Hematopoietic multipotent progenitor cell treated with erythropoietin and hydrocortisone succinate and interleukin-3 and kit ligand, for 8 days (in vitro differentiated cells): ENCODE measurements at regions not wholly inside any gene's neighbourhood (a gene's known extent, or its start where the extent isn't known, plus 50 kb on each side); places are given as distances from the start of the nearest gene placed in this dataset.

ENCODE experiments used
- DNase-seq: peaks from one replicate; pipeline ENCODE4 v3.0.0-alpha.2; 2015

DNA sequence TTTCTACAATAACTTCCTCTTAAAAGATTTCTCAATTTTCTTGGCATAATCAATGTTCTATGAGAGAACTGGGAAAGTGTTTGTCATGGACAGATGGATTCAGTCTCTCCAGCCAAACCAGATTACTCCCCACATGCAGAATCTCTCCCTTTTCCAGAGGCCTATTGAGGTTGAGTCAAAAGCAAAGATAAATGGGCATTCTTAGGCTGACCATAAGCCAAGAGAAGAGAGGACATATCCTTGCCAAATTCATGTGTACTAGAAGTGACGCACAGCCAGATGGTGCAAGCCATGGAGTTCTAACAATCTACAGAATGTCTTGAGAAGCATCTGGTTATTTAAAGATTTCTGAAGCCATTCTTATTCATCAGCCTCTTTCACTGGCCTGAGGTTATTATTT lies 2115.0 kb downstream of the MAT2B start:
- no peak for DNase-seq

DNA sequence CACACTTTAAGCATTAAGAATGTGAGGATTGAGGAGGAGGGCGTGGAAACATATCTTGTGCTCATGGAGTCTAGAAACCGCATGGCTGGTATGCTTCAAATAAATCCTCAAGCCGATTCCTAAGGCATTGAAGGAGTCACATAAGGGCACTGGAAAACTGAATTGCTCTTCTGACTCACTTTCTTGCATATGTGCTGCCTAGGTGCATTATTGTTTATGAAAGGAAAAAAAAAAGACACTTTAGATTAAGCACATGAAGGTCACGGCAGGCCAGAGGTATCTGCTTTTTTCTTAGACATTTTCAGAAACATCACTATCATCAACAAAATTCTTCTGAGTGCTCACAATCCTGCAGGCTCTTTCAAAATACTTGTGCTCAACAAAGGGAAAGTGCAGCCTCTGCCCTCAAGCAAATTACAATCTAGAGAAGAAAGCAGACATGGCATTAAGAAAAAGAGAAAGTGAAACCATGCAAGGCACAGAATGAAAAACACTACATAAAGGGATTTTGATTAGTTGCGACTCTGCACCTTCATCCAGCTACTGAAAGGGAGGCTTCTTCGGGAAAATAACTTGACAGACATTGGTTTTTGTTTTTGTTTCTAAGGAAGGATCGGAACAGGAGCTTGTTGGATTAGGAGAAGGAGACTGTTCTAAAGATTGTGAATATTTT lies 2117.6 kb downstream of the MAT2B start:
- DNase-seq: no peak

DNA sequence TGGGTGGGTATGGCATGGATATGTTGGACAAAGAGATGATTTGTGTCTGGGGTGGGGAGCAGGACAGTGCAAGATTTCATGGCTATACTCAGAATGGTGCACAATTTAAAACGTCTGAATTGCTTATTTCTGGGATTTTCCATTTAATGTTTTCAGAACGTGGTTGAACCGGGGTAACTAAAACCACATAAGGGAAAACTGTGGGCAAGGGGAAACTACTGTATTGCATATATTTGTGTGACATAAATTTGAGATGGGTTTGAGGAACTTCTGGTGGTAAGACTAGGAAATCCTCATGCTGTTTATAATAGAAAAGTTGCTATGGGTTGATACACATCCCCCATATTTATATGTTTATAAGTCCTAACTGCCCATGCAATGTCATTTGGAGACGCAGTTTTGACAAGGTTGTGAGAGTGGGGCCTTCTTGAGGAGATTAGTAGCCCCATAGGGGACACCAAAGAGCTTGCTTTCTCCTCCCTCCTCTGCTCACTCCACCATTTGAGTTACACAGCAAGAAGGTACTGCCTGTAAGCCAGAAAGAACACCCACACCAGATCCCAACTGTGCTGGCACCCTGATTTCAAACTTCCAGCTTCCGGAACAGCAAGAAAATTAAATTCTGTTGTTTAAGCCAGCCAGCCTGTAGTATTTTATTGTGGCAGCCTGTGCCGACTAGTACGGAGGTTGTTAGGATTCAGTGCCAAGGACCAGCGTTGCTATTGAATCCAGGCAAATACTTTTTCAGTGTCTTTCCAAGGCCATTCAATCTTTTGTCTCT lies 2118.9 kb downstream of the MAT2B start:
- DNase-seq: no peak

DNA sequence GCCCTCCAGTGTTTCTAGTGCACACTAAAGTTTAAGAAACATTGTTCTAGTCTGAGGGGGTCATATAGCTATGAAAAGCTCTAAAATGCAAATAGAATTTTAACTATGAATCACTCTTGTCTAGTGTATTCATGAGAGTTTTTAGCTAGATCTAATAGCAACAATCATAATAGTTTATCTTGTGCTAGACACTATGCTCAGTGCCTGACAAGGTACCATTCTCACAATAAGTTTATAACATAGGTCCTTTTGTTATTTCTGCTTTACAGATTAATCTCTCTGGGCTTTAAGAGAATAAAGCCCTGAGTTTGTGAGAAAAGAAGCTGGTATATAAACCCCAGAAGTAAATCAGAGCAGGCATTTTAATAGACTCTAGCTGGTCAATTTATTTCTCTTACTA lies 2120.7 kb downstream of the MAT2B start:
- DNase-seq: no peak

DNA sequence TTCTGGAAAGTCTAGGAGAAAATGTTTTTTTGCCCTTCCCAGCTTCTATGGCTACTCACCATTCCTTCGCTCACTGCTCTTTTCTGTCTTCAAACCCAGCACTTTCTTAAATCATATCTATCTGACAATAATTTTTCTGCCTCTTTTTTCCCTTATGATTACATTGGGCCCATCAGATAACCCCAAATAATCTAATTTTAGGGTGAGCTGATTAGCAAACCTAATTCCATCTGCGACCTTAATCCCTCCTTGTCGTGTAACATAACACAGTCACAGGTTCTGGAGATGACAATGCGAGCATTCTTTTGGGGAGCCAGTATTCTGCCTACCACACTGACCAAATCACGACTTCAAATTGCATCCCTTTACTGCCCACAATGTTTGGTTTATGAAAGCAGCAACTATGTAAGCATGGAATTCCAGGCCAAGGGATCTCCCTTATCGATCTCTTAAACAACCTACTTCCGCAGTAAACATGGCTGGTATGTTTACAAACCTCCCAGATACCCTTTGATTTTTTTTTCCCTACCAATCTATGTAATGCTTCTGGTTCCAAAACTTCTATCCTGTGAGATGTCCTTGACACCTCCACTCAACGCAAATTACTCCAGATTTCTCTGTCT lies 2122.2 kb downstream of the MAT2B start:
- DNase-seq: no peak

DNA sequence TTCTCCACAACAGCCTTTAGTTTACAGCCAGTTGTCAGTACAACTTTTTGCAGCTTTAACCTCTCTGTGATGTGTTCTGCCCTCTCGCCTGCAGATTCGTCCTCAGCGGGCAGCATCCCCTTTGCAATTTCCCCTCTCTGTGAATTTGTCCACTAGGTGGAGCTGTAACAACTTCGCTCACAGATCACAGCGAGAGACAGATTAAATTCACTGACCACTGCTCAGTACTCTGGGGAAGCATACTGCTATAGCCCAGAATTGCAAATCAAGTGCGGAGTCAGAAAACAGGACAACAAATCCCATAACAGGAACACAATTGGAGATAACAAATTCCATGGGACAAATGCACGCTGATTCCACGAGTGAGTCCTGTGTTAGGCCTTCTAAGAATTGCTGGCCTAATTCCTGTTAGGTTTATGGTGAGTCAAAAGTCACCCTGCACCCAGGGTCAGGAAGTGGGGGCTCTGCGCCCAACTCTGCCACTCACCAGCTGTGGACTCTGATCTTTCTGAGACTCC lies 2124.9 kb downstream of the MAT2B start:
- peak; percentile 53 for DNase-seq

DNA sequence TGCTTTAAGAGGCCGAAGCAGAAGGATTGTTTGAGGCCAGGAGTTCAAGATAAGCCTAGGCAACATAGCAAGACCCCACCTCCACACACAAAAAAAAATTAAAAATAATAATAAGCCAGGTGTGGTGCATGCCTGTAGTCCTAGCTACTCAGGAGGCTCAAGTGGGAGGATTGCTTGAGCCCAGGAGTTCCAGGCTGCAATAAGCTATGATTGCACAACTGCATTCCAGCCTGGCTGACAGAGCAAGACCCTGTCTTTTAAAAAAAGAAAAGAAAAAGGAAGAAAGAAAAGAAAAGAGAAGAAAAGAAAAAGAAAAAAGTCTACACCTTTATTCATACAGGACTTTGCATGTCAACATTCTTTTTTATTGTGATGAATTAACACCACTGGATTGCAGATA lies 2125.8 kb downstream of the MAT2B start:
- DNase-seq: no peak

DNA sequence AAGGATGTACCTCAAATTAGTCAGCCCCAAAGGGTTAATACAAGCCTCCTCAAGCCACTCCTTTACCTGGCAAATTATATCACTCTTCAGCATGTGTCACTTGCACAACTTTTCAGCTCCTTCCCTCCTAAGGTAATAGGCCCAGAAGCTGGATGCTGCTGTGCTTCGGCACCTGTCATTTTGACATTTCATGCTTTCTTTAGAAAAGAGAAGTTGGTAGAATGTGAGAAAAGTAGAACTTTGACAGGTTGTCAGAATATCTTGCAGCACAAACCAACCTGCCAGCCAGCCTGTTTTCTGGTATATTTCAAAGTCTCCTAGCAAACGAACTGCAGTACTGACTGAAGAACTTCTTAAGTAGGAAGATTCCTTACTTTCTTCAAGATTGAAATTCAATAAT lies 2136.9 kb downstream of the MAT2B start:
- DNase-seq: no peak

DNA sequence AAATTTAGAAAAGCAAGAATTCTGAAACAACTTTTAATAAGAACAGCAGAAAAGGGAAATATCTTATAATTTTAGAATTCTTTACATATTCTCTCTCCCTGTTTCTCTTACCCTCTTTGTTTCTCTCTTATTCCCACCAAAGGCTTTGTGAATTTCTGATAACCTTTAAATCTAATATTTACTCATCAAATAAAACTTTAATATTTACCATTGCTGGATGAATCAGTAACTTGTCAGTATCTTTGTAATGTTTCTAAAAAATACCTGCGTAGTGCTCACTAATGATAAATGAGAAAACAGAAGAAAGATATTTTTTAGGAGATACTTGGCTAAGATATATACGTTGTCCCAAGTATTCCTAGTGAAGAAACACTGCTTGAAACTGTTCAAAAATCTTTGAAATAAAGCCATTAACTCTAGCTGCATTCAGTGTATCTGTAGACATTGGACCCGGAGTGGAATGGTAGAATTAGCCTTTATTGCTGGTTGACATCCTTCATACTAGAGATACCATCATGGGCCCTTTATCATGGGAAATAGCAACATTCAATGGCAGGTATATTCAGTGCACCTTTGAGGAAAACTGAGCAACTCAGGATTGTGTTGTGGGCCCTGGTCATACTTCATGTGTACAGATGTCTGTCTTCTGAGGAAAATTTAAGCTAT lies 2160.4 kb downstream of the MAT2B start:
- DNase-seq: no peak

DNA sequence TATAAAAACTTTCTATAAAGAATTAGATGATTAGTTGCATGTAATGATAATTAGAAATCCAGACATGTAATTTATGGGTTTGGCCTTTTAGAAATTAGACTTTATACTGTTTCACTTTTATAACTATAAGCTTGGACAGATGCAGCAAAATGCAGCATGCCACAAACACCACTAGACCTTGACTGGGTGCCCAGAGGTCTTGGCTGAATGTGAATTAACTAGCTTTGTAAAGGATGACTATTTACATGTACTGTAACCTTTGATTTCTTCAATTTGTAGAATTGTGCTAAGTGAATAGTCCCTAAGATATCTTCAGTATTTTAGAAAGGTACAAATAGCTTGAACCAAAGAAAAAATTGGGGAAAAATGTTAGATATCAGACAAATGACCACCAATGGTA lies 2168.1 kb downstream of the MAT2B start:
- DNase-seq: no peak

DNA sequence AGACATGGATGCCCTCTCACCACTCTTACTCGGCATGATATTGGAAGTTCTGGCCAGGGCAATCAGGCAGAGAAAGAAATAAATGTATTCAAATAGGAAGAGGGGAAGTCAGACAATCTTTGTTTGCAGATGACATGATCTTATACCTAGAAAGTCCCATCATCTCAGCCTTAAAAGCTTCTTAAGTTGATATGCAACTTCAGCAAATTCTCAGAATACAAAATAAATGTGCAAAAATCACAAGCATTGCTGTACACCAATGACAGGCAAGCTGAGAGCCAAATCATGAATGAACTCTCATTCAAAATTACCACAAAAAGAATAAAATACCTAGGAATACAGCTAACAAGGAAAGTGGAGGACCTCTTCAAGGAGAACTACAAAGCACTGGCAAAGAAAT lies 2190.4 kb downstream of the MAT2B start:
- no peak for DNase-seq

DNA sequence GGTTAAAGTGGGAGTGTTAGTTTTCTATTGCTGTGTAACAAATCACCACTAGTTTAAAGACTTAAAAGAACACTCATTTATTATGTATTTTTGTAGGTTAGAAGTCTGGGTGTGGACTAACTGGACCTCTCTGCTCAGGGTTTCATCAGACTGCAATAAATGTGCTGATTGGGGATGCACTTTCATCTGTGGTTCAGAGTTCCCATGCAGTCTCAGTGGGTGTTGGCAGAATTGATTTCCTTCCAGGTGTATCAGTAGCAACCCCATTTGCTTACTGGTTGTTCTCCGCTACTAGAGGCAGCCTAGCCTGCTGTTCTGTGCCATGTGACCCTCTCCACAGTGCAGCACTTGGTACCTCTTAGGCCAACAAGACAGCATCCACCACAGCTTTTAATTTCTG lies 2200.5 kb downstream of the MAT2B start:
- no peak for DNase-seq

DNA sequence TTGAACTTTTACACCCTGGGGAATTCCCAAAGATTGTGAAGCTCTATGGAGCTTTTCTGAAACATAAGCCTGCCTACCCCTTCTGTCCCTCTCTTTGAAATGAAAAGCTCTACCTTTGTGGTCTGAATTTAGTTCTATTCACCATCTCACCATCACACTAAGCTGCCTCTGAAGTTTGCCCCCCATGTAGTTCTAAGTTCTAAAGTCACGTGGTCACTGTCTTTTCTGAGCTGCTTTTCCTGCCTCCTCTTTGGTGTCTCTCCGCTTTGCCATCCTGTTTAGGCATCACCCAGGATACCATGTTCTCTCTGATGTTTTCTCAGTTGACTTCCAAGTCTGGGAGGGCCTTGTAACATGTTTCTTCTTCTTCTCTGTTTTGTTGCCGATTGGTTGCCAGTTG lies 2206.6 kb downstream of the MAT2B start:
- no peak for DNase-seq

DNA sequence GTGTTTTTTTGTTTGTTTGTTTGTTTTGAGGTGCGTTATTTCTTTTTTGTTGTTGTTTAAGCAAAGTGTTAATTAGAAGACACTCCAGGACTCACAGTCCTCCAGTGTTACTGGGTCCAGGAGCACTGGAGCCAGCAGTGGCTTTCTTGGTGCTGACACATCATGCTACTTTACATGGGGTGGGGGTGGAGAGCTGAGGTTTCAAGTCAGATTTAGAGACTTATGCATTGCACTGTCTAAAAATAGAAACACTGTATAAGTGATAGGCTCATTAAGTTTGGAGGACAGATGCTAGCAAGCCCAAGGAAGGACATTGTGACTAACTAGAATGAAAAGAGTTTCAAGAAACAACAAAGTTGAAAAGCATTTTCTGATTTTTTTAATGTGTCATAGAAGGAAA lies 2209.2 kb downstream of the MAT2B start:
- no peak for DNase-seq

DNA sequence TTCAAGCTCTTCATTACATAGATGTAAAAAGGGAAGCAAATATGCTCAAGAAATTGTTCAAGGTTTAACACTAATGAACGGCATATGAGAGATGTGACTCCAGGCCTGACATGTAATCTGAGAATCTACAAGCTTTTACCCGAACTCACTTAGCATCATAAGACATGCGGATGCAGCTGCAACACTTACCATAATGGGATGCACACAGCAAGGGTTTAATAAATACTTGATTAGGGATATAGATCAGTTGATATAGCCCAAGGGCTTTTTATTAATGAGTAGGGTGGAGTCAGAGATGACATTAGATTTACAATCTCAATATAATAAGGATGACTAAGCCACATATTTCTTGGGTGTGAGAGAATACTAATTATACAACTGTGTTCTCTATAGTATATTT lies 2215.5 kb downstream of the MAT2B start:
- DNase-seq: no peak

DNA sequence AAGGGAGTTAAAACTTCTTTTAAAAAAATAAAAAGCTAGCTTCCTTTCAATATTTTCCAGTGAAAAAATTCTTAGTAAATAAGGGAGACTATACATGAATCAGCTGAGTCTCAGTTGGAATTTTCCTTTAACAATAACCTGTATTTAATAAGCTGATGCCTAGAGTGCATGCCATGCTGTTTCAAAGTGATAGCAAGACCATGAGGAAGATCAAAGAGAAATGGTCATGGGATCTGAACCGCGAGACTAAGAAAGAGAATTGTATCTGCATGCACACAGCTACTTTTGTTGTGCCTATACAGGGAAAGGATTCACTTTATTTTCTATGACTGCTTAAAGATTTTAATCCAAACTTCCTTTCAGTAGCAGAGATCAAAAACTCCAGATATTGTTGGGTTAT lies 2217.0 kb downstream of the MAT2B start:
- DNase-seq: no peak

DNA sequence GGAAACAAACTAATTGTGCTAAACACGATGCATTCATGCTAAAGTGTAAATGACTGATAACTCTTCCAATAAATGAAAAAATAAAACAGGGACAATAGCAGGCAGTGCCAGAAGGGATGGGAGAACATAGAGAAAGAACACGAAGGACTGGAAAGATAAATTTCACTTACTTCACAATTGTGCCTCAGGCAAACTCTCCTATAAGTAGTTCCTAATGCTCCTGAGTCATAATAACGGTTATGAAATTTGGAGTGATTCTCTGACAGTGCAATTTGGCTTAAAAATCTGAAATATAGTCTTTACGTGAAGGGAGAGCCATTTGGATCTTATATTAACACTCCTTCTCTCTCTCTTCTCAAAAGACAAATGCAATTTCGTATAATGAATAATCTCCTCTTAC lies 2218.5 kb downstream of the MAT2B start:
- no peak for DNase-seq

DNA sequence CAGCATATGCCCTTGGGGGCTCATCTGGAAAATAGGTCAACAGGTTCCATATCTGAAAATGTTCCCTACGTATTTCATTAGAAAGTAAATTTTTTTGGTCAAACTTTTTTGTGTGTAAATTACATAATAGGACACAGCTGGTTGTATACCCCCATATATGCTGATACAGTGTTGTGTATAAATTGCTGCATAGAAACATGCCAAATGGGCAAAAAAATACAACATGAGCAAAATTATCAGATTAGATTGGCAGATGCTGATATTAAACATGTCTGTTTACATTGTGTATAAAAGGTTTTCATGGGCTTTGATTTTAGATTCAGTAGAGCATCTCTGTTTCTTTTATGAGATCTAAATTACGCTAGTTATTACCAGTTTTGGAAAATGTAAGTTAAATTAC lies 2223.0 kb downstream of the MAT2B start:
- no peak for DNase-seq

DNA sequence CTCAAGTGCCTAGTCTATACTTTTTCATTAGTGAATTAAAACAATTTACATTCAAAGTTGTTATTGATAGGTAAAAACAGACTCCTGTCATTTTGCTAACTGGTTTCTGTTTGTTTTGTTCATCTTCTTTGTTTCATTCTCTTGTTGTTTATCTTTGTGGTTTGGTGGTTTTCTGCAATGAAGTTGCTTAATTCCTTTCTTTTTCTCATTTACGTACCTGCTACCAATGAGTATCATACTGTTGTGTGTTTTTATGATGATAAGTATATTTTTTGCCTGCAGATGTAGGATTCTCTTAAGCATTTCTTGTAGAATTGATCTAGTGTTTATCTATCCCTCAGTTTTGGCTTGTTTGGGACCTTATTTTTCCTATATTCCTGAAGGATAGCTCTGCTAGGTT lies 2230.0 kb downstream of the MAT2B start:
- DNase-seq: no peak

DNA sequence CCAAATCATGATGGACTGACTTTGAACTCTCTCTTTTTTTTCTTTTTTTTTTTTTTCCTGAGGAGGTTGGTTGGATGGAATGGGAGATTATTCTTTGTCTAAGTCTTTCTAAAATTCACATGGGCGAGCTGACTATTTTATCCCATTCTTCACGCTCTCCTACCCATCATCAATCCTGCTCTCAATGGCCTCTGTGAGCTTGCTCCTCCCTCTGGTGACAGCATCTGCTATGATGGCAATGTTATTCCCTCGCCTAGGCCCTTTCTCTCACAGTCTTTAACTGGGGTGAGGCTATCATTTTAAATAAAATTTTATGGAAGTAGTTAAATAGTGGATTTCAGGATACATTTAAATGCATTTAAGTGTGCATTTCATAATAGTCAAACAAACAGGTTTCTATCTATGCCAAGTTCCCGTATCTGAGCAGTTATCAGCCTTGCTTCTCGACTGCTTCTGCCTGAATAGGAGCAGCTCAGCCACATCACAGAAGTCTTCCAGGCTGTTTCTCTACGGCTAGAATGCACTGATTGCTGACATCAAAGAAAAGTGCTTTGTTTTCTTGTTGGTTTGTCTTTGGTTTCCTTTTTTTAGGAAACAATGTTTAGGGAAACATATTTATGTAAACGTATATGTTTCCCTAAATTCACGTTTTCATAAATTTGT lies 2233.8 kb downstream of the MAT2B start:
- DNase-seq: no peak

DNA sequence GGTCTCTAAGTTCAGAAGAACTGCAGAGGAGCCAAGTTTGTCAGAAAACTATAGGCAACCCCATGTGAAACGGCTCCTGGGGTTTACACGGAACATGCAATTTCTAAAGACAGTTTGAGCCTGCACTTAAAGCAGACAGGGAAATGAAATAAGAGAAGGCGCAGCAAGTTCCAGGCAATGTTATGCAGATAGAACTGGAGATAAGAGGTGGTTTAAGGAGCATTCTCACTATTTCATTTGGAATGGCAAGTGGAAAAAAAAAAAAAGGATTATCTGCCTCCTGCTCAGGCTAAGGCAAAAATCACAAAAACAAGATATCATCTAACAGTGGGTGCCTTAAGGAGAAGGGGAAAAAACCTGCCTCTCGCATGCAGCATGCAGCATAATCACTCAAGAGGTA lies 2252.4 kb downstream of the MAT2B start:
- no peak for DNase-seq

DNA sequence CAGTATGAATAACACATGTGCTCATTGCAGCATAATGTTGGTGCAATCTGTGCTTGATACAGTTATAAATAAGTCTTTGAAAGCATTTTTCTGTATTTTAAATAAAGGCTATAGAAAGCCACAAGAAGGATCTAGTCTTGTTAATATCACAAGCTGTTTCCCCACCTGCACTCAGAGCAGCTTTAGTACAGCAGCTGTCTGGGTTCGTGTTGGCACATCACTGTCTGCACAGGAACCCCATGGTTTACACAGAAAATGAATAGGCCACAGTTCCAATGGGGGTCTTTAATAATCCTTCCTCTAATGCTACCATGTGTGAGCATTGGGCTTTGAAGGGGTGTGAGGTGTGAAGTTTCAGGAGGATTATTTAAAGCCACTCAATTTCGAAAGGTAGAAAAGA lies 2269.7 kb downstream of the MAT2B start:
- no peak for DNase-seq

DNA sequence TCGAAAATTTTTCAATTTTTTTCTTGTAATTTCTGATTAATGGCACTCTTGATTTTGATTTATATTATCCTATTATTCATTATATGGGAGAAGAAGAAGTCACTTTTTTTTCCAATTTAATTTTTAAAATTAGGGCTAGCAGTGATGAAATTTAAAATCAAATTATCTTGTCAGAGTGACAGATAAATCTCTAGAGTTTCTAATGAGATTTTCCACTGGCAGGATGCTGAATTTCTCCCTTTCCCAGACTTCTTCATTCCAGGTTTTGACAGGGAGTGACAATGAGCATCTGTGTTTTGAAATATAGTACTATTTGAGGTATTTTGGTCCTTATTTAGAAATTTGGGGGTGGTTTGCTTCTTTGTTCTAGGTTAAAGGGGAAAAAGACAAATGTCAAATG lies 2274.1 kb downstream of the MAT2B start:
- DNase-seq: no peak
